Dermis blood vessel endothelial cell (primary cell): ENCODE measurements at regions not wholly inside any gene's neighbourhood (a gene's known extent, or its start where the extent isn't known, plus 50 kb on each side); places are given as distances from the start of the nearest gene placed in this dataset.

ENCODE experiments used
- DNase-seq: peaks from one replicate; pipeline ENCODE4 v3.0.0; 2010

DNA sequence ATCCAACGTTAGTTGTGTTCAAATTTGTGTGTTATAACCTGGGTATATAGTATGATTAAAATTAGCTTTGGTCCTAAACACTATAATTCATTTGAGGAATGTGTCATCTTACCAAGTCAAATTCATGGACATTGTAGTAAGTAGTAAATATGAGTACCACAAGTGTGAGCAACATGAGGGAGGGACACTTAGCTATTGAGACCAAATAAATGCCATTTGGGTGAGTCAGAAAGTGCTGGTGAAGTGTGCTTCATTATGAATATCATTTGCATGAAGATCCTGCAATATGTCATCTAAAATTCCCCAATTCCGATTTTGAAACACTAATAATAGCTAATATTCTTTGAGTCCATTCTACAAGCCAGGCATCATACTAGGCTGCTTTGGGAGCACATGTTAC lies 336.7 kb upstream of the KIF2A start:
- DNase-seq = no peak

DNA sequence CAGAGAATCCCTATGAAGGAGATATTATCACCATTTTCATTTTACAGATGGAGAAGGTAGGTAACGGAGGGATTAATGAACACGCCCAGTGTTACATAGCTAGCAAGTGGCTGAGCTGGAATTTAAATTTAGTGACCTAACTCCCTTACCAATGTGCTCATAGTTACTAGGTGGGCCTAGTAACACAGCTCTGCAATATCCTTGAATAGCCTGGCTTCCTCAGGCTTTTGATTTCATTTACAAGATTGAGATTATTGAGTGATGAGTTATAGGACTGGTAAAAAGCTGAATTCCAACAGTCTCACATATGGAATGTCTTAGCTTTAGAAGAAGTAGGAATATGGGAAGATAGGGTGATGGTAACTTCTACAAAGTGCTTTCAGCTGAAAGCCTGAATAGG lies 336.3 kb upstream of the KIF2A start:
- DNase-seq = no peak

DNA sequence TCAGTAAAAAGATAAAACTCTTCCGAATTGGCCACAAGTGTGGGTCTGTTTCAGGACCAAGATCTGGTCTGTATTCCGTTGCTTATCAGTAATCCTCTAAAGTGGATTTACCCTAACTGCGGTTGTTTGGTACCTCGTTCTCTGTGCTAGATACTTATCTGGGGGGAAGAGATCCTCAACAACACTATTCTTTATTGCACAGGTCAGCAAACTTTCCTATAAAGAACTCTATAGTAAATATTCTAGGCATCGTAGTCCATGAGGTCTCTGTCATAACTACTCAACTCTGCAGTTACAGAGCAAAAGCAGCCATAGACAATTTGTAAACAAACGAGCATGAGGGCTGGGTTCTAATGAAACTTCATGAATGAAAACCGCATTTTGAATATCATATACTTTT lies 335.8 kb upstream of the KIF2A start:
- no peak for DNase-seq

DNA sequence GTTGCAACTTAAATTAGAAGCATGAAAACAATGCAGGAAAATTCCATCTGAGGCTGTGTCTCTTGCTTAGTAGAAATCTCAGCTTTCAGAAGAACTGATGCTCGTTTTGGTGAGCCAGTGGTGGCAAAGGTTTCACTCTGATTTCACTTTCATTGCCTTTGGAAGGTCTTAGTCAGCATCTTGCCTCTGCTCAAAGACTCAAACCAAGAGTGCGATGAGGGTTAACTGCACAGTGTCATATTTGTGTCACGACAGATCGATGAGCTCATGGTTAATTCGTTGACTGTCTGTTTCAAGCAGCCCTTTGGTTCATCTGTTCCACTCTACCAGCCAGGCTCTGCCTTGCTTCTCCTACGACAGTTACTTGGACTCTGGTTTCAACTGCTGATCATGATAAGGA lies 331.3 kb upstream of the KIF2A start:
- DNase-seq = no peak

DNA sequence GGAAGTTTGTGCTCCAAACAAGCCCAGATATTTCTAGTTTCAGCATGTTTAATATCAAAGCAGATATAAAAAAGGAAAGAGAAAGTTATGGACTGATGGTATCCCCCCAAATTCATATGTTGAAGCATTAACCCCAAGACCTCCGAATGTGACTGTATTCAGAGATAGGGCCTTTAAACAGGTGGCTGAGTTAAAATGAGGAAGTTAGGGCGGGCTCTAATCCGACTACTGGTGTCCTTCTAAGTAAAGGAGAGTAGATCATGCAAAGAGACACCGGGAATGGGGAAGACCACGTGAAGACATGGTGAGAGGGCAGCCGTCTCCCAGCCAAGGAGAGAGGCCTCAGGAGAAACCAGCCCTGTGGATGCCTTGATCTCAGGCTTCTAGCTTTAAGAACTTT lies 324.1 kb upstream of the KIF2A start:
- no peak for DNase-seq

DNA sequence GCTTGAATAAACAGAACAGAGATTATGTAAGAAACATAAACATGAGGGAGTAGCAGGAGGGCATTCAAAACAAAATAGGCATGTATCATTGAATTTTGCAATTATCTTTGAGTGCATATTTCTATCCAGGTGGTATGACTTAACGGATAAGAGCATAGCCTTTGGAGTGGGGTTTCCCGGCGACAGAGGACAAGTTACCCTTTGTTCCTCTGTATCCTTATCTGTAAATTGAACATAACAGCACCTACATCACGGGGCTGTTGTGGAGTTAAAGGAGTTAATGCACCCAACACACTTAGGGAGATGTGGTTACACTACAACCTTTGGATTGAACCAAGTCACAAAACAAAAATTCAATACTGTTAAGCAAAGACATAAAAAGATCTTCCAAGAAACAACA lies 314.6 kb upstream of the KIF2A start:
- no peak for DNase-seq

DNA sequence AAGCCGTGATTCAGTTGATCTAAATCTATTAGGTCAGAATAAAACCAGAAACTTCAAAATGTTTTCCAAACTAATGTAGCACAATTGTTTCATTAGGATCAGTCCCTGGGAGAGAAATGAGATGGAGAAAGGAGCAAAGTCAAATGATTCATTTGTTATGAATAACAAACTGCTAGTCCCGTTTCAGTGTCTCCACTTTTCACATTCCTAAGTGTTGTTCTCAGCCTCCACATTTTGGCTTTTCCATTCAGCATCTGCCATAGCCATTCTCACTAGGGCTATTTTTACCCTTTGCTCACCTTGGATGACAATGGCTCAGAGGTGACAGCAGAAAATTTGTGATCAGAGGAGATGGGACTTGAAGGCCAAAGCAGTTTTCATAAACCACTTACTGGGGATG lies 314.1 kb upstream of the KIF2A start:
- no peak for DNase-seq

DNA sequence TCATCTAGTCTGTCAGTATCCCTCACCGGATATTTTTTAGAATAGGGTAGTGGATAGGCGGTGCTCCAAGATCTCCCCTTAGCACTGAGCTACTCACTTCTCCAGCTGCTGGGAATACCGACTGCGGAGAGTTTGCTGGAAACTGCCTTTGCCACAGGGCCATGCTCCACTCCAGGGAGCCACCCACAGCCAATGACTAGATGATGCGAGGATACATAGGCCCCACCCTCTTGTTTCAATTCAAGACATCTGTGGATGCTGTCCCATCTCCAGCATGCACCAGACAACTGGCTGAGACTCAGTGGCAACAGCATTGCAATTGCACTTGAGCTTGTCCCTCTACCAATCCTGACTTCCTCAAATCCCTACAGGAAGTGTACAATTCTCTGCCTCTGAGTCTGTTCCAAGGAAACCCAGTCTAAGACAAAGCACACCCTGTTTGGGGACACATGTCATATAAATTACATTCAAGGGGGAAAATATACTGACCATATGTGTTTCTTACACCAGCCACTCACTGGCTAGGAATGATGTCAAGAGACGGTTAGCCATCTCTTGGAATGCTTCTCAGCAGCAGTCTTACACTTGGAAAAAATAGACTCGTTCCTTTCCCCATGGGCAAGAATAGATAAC lies 312.6 kb upstream of the KIF2A start:
- no peak for DNase-seq

DNA sequence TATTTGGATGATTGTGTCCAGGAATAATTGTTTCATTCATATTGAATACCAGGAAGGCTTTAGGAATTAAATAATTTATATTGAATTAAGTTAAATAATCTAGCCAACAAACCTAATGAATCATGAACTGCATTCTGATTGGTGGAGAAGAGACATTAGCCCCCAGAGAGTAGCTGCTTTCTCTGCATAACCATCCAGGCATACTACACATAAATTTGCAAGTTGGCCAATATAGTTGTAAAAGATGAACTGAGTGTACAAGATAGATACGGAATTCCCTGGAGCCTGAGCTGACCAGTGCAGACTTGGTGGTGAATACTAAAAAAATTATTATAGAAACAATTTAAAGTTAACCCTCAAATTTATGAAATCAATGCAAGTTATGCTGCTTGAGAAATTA lies 311.8 kb upstream of the KIF2A start:
- DNase-seq = no peak

DNA sequence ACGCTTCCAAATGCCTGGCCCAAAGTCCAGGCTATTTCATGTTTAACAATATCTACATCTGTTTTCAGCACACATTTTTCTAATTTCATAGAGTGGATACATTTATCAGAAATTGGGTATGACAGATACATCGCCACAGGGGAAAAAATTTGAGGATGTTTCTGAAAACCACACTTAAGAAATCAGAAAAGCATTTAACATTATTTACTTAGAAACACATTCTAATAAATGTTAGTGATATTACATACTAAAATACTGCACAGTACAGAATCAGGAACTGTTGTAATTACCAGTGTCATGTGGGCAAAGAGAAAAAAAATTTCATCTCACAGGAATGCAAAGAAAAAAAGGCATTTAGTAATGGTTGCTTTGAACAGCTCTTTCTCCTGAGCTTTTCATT lies 310.5 kb upstream of the KIF2A start:
- DNase-seq = no peak

DNA sequence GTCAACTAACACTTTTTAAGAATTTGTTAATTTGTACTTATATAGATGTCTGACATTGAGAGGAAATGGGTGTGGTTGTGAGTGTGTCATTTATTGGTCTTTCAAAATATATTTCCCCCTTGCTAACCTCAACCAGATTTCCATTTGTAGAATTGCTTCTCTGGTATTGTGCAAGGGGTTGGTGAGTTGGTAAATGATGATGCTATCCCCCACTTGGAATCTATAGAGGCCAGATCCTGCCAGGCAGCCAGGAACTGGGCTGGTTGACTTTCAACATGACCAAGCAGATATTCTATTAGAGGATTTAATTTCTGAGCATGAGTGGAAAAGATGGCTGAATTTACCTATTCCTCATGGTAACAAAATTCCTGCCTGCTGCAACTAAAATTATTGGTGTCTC lies 306.6 kb upstream of the KIF2A start:
- no peak for DNase-seq

DNA sequence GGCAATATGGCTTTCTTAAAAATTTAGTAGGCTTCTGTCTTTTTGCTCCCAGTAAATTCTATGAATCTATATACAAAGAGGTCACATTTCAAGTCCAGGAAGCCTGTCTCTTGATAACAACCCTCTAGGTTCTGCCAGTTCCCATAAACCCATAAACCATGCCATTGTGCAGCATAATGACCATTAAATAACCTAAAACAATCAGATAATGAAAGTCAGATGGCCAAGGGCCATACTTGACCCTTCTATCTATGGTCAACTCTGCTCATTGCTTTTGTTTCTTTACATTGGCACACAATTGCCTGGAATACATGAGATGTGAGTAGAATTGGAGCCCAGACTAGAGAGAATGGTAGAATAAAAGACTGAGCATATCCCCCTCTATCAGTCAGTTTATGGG lies 305.4 kb upstream of the KIF2A start:
- no peak for DNase-seq

DNA sequence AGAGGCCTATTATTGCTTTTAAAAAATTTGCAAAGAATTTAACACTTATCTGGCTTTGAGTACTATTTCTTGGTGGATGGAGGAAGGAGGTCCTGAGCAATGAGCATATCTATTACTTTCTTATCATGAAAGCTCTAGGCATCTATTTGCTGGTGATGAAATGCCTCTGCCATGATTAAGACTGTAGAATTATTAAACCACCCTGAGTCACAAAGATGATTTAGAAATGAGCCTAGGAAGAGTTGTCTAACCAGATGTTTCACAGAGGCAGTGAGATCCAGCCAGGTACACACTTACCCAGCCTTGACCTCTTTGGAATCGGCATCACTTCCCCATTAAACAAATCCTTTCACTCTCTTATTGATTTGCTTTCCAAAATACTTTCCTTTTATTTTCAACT lies 304.4 kb upstream of the KIF2A start:
- no peak for DNase-seq

DNA sequence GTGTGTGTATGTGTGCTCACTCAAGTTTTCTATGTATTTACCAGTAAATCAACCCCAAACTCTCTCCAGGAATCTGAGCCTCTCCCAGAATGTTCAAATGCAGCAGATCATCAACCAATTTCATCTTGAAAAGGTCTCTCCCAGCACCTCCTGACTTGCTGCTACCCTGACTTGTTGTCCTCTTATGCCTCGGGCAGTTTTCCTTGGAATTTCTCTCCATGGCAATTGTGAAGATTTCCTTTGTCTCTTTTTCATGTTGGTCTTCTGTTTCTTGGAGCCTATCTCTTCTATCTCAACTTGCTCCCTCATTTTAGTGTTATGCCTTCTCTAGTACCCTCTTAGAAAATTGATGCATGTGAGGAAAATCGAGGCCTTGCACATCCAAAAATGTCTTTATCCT lies 303.6 kb upstream of the KIF2A start:
- no peak for DNase-seq

DNA sequence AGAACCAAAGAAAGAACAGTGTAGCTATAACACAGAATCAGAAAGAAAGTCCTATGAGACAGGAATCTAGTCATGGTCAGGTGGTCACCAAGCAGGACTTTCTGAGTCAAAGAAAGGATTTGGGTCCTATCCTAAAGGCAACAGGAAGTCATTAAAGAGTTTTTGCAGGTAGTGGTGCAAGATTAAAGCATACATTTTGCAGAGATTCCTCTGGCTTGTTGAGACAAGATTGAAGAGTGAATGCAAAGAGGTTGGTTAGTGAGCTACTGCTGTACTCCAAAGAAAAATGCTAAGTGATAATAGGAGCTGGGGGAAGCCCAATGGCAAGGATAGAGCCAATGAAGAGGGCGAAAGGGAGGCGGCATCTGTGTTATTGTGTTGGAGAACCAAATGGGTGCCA lies 300.5 kb upstream of the KIF2A start:
- DNase-seq = no peak

DNA sequence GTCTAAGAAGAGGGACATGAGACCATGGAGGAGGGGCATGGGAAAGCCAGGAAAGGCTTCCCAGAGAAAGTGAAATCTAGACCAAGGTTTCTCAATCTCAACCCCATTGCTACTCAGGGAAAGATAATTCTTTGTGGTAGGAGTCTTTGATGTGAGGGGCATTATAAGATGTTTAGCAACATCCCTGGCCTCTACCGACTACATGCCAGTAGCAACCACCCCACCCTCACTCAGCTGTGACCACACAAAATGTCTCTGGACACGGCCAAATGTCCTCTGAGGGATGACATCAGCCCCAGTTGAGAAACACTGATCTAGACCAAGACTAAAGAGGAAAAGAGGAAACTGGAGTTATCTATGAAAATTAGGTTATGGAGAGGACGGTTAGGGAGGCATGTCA lies 298.5 kb upstream of the KIF2A start:
- no peak for DNase-seq

DNA sequence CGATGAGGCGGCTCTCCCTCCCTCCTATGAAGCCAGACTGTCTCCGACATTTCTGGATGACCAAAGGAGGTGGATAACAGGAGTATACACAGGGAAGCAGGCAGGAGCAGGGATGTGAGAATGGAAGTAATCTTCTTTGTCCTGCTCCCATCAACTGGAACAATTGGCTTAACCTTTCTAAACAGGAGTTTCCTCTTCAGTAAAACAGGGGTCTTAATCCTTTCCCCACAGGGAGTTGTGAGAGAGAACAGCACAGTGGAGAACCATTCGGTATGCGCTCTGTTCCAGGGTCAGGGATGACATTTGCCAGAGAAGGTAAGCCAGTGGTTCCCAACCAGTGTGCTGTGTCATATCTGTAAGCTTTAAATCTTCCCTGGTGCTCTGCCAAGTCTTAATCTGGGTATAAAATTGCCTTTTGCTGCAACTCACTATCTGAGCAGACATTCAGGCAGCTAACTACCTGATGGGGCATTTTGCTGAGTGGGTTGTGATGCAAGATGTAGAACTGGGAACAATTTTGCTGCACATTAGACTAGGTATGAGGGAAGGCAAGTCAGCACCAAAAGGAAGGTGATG lies 294.8 kb upstream of the KIF2A start:
- no peak for DNase-seq

DNA sequence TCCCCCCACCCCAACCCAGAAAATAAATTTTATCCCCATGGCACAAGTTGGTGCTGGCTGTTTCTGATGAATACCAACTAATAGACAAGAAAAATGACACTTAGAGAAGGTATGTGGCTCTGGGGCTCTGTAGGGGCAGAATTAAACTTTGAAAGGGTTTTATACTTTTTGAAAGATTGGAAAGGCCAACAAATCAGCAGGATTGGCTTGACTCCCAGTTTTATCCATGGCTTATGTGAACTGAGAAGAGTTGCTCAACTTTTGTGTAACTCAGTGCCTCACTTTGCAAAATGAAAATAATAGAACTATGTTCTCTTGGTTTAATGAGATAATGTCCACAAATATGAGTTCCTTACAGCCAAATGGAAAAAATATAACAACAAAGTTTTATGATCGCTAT lies 288.9 kb upstream of the KIF2A start:
- no peak for DNase-seq

DNA sequence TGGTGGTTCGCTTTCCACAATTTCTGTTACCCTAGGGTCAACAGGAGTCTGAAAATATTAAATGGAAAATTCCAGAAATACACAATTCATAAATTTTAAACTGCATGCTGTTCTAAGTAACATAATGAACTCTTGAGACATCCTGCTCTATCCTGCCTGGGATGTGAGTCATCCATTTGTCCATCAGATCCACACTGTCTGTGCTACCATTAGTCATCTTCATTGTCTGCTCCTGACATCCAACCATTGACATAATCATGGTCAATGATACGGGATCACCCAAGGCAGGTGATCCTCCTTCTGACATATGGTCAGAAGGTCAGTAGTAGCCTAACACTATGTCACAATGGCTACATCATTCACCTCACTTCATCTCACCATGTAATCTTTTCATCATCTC lies 276.7 kb upstream of the KIF2A start:
- no peak for DNase-seq

DNA sequence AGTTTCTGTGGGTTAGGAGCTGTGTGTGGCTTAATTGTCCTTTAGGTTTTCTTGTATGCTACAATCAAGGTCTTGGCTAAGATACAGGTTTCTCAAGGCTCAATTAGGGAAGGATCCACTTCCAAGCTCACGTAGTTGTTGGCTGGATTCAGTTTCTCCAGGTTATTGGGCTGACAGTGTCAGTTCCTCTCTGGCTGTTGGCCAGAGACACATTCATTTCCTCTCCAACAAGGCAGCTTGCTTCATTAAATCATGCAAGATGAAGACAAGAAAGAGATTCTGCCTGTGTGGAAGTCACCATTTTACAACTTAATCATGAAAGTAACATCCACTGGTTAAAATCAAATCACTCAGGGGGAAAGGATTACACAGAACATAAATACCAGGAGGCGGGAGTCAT lies 275.7 kb upstream of the KIF2A start:
- DNase-seq = no peak

DNA sequence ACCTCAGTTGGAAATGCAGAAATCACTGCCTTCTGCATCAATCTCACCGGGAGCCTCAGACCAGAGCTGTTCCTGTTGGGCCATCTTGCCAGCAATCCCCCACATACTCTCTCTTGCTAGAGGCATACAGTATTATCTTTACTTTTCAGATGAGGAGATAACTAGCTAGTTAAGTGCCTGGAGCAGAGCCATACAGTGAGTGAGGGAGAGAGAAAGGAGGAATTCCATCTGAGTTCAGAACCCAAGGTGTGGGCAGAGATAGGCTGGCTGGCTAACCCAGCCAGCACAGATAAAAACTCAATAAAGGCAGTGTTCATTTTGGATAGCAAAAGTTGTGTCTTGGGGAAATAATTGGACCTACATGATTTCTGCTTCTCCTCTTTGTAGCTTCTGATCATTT lies 268.0 kb upstream of the KIF2A start:
- no peak for DNase-seq

DNA sequence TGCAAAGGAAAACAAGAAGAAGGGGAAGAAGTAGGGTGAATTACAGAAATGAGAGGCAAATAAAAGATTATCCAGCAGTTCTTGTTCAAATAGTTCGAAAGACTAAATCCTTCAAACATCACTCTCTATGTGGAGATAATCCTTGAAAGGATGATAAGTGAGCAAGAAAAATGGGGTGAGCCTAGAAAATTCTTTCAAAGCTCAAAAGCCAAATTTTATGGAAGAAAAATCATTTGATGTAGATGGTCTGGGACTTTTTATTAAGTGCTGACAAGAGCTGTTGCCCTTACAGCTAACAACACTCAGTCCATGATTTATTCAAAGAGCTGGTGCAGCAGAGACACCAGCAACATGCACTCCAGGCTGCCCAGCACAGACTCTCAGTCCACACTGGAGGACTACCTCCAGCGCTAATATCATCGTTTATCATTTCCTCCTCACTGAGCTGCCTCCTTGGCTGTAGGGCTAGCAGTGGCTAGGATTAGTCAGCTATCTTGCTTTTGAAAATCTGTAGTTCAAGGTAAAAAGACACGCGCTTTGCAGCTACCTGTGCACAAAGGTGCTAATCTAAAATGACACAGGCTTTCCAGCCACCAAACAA lies 264.8 kb upstream of the KIF2A start:
- DNase-seq = no peak

DNA sequence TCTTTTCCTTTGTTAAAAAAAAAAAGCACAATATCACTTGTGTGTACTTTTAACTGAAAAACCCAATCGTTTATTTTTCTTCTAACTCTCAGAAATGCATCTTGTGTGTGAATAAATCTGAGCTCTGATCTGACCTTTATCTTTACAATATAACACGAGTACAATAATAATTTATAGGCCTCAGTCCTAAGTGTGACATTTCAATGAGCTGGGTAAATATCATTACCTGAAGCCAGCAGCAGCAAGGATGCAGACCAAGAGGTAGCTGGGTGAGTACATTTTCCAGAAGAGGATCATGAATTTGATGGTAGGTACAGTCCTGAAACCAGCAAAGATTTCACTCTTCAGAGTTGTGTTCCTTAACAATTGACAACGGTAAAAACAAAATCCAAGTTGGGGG lies 264.0 kb upstream of the KIF2A start:
- DNase-seq = no peak

DNA sequence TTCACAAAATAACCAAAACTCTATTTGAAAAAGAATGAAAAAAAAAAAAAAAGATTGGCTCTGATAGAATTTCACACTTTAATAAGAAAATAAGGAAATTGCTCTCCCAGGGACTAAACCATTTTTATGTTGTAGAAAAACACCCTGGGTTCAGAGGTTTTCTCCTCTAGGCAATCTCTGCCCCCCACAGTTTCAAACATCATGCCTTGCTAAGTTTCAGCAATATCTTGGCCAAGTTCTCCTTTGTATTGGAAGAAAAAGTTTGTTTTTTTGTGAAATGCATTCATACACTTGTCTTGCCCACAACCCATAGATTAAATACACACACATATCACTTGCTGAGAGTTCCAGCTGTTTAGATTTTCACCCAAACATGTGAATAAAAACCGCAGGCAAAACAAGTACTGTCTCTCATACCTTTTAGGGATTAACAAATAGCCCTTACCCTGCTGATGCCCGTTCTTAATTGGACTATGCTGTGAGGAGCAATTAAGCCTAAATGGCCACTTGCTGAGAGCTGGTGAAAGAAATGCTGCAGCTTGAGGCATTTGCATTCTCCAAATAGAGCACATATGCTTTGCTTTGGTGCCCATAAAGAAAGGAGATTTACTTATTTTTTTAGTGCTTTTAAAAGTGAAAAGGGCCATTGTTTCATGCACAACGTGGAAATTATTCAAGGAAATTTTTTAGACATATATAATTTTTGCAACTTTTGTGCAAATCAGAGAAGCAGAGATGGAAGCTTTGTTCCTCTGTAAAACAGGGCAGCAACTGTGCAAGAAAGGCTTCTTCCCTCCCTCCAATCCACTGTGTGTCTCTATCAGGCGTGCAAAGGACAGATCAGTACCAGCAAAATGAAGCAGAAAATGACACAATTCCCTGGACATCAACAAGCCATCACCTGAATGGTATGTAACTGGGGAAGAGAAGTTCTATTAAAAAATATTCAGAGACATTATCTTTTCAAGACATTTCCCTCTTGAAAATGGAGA lies 262.4 kb upstream of the KIF2A start:
- no peak for DNase-seq
